ENCODE measurements at regions not wholly inside any gene's neighbourhood (a gene's known extent, or its start where the extent isn't known, plus 50 kb on each side); places are given as distances from the start of the nearest gene placed in this dataset.

- DNase-seq = no peak
Observed at GRCh38 chr4:43244688-43245382, 352.3 kb downstream of the GRXCR1 start.

- DNase-seq = peak; percentile 9
Observed at GRCh38 chr4:43251841-43252240, 359.3 kb downstream of the GRXCR1 start.

DNA sequence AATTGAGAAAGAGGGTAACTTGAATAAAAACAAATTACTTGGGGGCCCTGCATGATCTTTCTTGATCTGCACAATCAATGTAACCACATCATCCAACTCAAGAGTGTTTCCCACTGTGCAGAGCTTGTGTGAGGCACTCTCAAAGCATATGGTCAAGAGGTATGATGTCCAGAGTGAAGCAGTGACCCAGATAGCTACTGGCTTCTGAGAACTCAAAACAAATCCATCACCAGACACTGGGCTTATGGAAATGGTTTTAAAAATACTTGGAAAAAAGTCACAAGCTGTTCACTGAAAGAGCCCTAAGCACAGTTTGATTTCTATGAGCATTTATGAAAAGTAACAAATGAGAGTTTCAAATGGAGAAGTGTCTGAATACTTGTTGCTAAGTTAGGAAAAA is 361.0 kb downstream of the GRXCR1 start:
- no peak for DNase-seq

- no peak for DNase-seq
Observed at GRCh38 chr4:43264730-43265129, 372.2 kb downstream of the GRXCR1 start.

GRCh38 chr4:43271946-43272345 is 379.4 kb downstream of the GRXCR1 start:
- DNase-seq = no peak

DNA sequence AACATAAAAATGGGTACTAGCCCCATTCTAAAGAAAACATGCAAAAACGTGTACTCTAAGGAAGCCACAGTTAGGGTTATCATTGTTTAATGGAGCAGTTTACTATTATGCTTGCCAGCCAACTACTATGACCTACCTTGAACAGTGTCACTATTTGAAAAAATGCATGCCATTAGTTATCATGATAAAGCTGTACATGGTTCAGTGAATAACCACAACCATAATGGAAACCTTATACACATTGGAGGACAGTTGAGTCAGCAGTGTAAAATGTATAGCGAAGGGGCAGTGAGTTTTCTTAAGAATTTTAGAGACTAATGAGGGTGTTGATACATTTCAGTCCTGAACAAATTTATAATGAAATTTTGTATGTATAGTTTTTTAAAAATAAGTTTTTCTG is 381.9 kb downstream of the GRXCR1 start:
- no peak for DNase-seq

- DNase-seq = no peak
Observed at GRCh38 chr4:43275779-43276178, 383.3 kb downstream of the GRXCR1 start.

GRCh38 chr4:43276321-43276720 is 383.8 kb downstream of the GRXCR1 start:
- no peak for DNase-seq

DNA sequence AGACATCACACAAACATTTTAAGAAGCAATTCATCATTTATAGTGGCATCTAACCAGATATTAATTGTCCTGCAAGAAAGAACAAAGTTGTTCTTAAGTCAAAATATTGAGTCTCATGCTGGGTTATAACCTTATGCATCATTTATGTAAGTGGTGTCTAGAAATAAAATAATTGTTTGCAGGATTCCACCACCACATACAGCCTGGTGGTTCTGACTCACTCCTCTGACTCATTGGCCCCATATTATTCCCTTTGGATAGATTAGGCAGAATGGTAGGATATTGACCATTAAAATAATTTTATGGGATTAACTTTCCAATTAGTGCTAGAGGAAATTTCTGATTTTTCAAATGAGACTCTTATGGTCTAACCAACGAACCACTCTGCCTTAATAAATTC is 384.5 kb downstream of the GRXCR1 start:
- DNase-seq = no peak

DNA sequence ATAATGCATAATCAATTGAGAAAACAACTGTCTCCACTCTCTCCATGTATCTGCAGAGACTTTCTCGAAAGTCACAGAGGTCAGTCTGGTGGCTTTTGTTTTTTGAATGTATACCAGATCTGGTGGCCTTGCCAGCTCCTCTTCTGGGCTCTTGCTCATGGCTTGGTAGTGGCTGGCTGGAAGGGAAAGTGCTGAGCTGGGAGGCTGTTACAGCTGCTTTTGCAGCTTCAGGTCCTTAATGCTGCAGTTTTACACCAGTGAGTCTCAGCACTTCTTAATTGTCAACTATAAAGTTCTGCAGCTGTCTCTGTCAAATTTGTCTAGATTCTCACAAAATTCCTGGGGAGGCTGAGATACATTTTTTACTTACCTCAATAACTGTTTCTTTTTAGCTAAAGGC is 390.0 kb downstream of the GRXCR1 start:
- DNase-seq = no peak

DNA sequence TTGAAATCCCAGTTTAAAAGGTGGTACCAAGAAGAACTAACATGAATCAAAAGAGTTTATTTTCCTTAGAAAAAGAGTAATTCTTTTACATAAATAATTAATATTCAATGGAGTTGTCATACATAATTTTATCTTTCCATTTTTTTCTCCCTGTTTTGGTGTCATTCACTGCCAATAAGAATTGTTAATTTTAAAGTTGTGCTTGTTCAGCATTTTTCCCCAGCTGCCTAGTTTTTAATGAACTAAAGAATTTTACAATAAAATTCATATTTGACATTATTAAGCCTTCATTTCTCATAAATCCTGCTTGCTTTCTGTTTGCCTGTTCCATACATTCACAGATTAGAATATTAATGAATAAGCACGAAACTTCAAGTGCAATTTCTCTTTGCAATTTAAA is 393.6 kb downstream of the GRXCR1 start:
- no peak for DNase-seq

DNA sequence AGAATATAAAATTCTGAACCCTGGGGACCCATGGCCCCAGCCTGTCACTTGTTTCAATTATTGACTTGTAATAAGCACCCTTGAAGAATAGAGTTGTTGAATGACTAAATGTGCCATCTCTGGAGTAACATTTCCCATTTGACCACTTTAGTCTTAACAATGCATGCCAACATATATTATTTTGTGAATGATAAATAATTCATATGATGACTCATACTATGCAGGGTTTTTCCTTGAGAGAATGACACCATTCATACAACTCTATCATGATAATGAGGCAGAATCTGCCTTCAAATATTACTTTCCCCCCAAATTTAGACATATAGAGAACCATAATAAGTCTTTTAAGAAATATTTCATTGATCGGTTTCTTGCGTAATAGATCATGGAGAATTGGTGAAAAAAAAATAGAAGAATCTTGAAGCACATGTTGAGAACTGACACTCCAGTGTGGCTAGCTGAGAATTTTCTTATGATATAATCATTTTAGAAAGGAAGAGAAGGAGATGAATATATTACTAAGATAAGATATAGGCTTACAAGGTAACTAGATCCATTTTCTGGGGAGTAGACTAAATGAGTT is 404.5 kb downstream of the GRXCR1 start:
- DNase-seq = no peak

GRCh38 chr4:43316813-43317212 is 424.3 kb downstream of the GRXCR1 start:
- no peak for DNase-seq

GRCh38 chr4:43325220-43325967 is 432.9 kb downstream of the GRXCR1 start:
- DNase-seq = no peak

GRCh38 chr4:43330288-43330687 is 437.8 kb downstream of the GRXCR1 start:
- DNase-seq = no peak

DNA sequence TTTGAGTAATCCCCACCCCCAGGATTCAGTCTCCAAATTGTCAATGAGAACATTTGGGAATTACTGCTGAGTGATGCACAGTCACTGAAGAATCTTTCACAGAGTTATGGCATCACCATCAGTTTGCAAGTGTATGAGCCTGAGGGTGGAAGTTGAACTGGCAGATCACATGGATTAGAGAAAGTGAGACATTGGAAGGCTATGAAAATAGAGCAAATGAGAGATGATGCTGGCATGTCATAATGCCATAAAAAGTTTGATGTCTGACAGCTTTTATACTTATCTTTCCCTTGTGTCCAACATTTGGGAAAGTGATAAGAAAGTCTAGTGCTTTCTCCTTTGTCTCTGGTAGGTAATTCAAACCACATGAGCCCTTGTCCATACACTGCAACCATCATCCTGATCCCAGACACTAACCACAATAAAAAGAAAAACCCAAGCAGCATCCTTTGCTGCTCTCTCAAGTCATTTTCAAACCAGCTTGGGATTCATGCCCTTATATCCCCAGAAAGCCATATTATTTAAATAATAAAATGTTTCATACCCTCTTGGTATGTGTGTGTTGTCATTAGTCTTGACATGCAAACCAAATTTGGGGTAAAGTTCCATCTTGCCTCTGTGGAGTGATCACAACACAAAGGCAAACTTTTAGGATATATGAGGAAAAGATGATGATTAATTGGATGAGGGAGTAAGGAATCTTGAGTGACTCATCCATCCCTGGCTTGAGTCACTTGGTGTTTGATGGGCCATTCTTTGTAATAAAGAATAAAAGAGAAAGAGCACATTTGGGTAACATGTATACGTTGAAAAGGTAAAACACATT is 438.9 kb downstream of the GRXCR1 start:
- no peak for DNase-seq

DNA sequence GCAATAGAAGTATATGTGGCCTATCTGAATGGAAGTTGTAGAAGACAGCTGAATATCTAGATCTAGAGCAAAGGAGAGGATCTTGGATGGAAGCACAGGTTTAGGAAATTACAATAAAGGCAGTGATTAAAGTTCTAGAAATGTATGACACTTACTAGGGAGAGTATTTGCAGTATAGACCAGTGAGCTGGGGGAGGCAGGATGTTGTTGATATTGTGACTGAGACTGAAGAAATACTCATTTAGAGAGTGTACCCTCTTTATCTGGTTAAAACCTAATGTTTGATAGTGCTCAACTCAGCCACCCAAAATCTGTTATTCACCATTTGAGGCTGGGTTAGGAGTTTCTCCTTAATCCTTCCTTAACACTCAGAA is 439.5 kb downstream of the GRXCR1 start:
- no peak for DNase-seq

DNA sequence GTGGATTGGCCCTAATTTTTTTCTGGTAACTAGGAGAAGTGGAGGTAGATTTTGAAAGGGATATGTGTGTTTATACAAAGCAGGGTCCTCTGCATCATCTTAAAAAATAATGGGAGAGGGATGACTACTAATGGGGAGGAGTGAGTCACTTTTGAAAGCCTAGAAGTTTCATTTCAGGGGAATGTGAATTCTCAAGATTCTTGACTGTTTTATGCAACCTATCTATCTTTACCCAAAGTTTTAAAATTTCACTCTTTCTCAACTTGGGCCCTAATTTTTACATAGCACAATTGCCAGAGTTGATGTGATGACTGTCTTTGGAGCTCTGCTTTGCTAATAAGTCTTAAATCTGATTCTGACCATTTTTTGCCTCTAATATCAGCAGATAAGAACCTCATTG is 445.2 kb downstream of the GRXCR1 start:
- DNase-seq = no peak

- DNase-seq = no peak
Observed at GRCh38 chr4:43339435-43339834, 446.9 kb downstream of the GRXCR1 start.

- no peak for DNase-seq
Observed at GRCh38 chr4:43341741-43342140, 449.2 kb downstream of the GRXCR1 start.

DNA sequence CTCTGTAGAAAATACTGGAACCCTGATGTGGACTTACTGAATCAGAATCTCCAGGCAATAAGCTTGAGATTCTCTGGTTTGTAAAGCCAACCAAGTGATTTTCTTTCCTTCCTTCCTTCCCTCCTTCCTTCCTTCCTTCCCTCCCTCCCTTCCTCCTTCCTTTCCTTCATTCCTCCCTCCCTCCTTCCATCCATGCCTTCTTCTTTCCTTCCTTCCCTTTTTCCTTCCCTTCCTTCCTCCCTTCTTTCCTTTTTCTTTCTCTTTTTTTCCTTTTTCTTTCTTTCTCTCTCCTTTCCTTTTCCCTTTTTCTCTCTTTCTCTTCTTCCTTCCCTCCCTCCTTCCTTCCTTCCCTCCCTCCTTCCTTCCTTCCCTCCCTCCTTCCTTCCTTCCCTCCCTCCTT is 450.8 kb downstream of the GRXCR1 start:
- no peak for DNase-seq

- no peak for DNase-seq
Observed at GRCh38 chr4:43345323-43345925, 452.9 kb downstream of the GRXCR1 start.

DNA sequence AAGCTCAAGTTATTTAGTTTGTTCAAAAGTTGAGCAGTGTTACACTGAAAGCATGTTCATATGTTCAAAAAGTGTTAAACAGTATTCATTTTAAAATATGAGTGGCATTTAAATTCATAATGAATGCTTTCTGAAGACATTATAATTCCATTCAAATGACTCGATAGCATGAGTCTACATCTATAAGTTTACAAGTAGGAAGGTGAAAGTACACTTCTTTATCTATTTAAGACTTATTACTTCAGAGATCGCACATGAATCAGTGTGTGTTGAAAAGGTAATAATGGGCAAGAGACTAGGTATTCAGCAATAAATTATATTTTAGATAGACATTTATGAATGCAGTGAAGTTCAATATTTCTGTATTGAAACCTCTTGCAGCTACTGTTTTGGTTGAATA is 456.1 kb downstream of the GRXCR1 start:
- DNase-seq = no peak
